GM12892 (cell line): ENCODE measurements at regions not wholly inside any gene's neighbourhood (a gene's known extent, or its start where the extent isn't known, plus 50 kb on each side); places are given as distances from the start of the nearest gene placed in this dataset.

Source experiments
- DNase-seq: peaks from one replicate; pipeline ENCODE4 v3.0.0; 2011; ENCODE audit not compliant: insufficient read length
- FAIRE-seq: peaks from 2 replicates; lab custom pipeline; 2011; peaks lifted over from hg19 to GRCh38; lab: Jason Lieb, UNC
- POLR2A ChIP-seq: IDR thresholded peaks from 2 replicates; pipeline ENCODE4 v1.6.1; 2011; ENCODE audit warnings: low read depth, low read length, control low read depth
- POLR2AphosphoS5 ChIP-seq: IDR thresholded peaks from 2 replicates; pipeline ENCODE4 v1.6.1; 2011; ENCODE audit warnings: low read depth, low read length, control low read depth
- TAF1 ChIP-seq: IDR thresholded peaks from 2 replicates; pipeline ENCODE4 v1.6.1; 2011; ENCODE audit warnings: low read depth, mild to moderate bottlenecking, control low read depth, low read length, borderline replicate concordance

- DNase-seq (no peak), FAIRE-seq (no peak)
- no peak for TF ChIP-seq TAF1
Measured at GRCh38 chr20:12896180-12896579, 112.6 kb upstream of the SPTLC3 start.

GRCh38 chr20:12902992-12903391 is 105.8 kb upstream of the SPTLC3 start:
- DNase-seq: no peak
- TF ChIP-seq POLR2AphosphoS5: no peak
- TF ChIP-seq TAF1: no peak
- no peak for TF ChIP-seq POLR2A

GRCh38 chr20:12906361-12906760 is 102.4 kb upstream of the SPTLC3 start:
- no peak for FAIRE-seq
- no peak for TF ChIP-seq TAF1
- TF ChIP-seq POLR2A: no peak
- TF ChIP-seq POLR2AphosphoS5: no peak
- no peak for DNase-seq

More at GRCh38 chr20:12902992-12903391, 105.8 kb upstream of the SPTLC3 start:
- FAIRE-seq: no peak

- TF ChIP-seq POLR2AphosphoS5: no peak
- no peak for TF ChIP-seq POLR2A
- TF ChIP-seq TAF1: no peak
- FAIRE-seq (no peak), DNase-seq (no peak)
Measured at GRCh38 chr20:12911372-12911771, 97.4 kb upstream of the SPTLC3 start.

- FAIRE-seq: no peak
- DNase-seq: no peak
- TF ChIP-seq POLR2A (no peak), POLR2AphosphoS5 (no peak), TAF1 (no peak)
Measured at GRCh38 chr20:12913781-12914443, 94.9 kb upstream of the SPTLC3 start.

- DNase-seq (no peak), FAIRE-seq (no peak)
- TF ChIP-seq POLR2AphosphoS5 (no peak), POLR2A (no peak), TAF1 (no peak)
Measured at GRCh38 chr20:12914804-12915203, 94.0 kb upstream of the SPTLC3 start.

GRCh38 chr20:12916699-12917098 is 92.1 kb upstream of the SPTLC3 start:
- no peak for DNase-seq
- TF ChIP-seq POLR2A (no peak), TAF1 (no peak), POLR2AphosphoS5 (no peak)
- FAIRE-seq: no peak

GRCh38 chr20:12924126-12924525 is 84.6 kb upstream of the SPTLC3 start:
- FAIRE-seq: no peak

GRCh38 chr20:12925210-12925755 is 83.5 kb upstream of the SPTLC3 start:
- DNase-seq (peak; percentile 23), FAIRE-seq (peak; percentile 64)
- TF ChIP-seq TAF1: no peak
- TF ChIP-seq POLR2A: no peak
- no peak for TF ChIP-seq POLR2AphosphoS5

More at GRCh38 chr20:12924126-12924525, 84.6 kb upstream of the SPTLC3 start:
- DNase-seq: no peak
- TF ChIP-seq POLR2A (no peak), POLR2AphosphoS5 (no peak), TAF1 (no peak)

GRCh38 chr20:12925863-12926793 is 82.6 kb upstream of the SPTLC3 start:
- FAIRE-seq: no peak
- DNase-seq: no peak
- TF ChIP-seq POLR2A: no peak
- TF ChIP-seq POLR2AphosphoS5: no peak
- TF ChIP-seq TAF1: no peak

- DNase-seq (no peak), FAIRE-seq (no peak)
- no peak for TF ChIP-seq POLR2A
- TF ChIP-seq POLR2AphosphoS5: no peak
- no peak for TF ChIP-seq TAF1
Measured at GRCh38 chr20:12927489-12927888, 81.3 kb upstream of the SPTLC3 start.

GRCh38 chr20:12928358-12928754 is 80.4 kb upstream of the SPTLC3 start:
- no peak for FAIRE-seq
- TF ChIP-seq TAF1: no peak
- TF ChIP-seq POLR2A: no peak
- no peak for TF ChIP-seq POLR2AphosphoS5

More at GRCh38 chr20:12928358-12928754, 80.4 kb upstream of the SPTLC3 start:
- DNase-seq: no peak
